ENCODE measurements at regions not wholly inside any gene's neighbourhood (a gene's known extent, or its start where the extent isn't known, plus 50 kb on each side); places are given as distances from the start of the nearest gene placed in this dataset.

- Histone ChIP-seq H4K91ac (replicated peaks; ENCODE audit: insufficient read length, low read length) (no peak overlapping the region), H2BK120ac (replicated peaks; ENCODE audit: low read depth, low read length) (no peak overlapping the region), H4K20me1 (replicated peaks in 1 of 2; ENCODE audit: control insufficient read depth in 1 of 2, insufficient read depth in 2 of 2, low read length in 2 of 2) (no peaks in the 10 kb centered on the region), H3K4me3 (ENCODE audit: extremely low read depth in 1 of 4, insufficient read depth in 2 of 4, low read depth in 3 of 4, low read length in 4 of 4) (no peak overlapping the region), H2BK20ac (ENCODE audit: low read length) (no peak overlapping the region), H3K23ac (ENCODE audit: insufficient read length) (no peak overlapping the region), H3K23me2 (ENCODE audit: low read depth, low read length) (no peaks in the 10 kb centered on the region), H3K27me3 (replicated peaks in 1 of 4; ENCODE audit: control insufficient read depth in 3 of 4, extremely low read depth in 1 of 4, insufficient read depth in 3 of 4, low read length in 3 of 4) (no peaks in the 10 kb centered on the region), H3K14ac (ENCODE audit: insufficient read length) (no peak overlapping the region), H3K9ac (replicated peaks in 1 of 4; ENCODE audit: extremely low read depth in 1 of 4, low read depth in 3 of 4, low read length in 3 of 4) (no peak overlapping the region), H2BK15ac (ENCODE audit: low read length) (no peak overlapping the region), H3K9me3 (ENCODE audit: insufficient read depth in 2 of 2, low read depth in 1 of 2, low read length in 1 of 2) (no peaks in the 10 kb centered on the region), H3K56ac (replicated peaks; ENCODE audit: insufficient read length, low read depth, low read length) (no peak overlapping the region), H4K5ac (ENCODE audit: insufficient read length, low read depth, low read length) (no peak overlapping the region), H4K8ac (ENCODE audit: extremely low read depth, insufficient read depth, low read length) (no peak overlapping the region), H2BK5ac (ENCODE audit: low read depth, low read length) (no peak overlapping the region), H2BK12ac (ENCODE audit: low read depth, low read length) (no peak overlapping the region), H2AK5ac (ENCODE audit: low read depth, low read length) (no peak overlapping the region), H3K4me1 (replicated peaks in 1 of 4; ENCODE audit: control insufficient read depth in 3 of 4, insufficient read depth in 4 of 4, low read length in 3 of 4) (no peaks in the 10 kb centered on the region), H3K27ac (ENCODE audit: low read depth, low read length) (no peak overlapping the region), H3K79me2 (ENCODE audit: control insufficient read depth in 1 of 2, insufficient read depth in 2 of 2, low read length in 2 of 2) (no peaks in the 10 kb centered on the region), H3K4me2 (ENCODE audit: insufficient read depth in 1 of 2, low read depth in 2 of 2, low read length in 2 of 2) (no peak overlapping the region), H3K18ac (ENCODE audit: extremely low read depth, low read length) (no peak overlapping the region), H3K36me3 (ENCODE audit: control insufficient read depth in 2 of 4, insufficient read depth in 4 of 4, low read length in 3 of 4) (no peaks in the 10 kb centered on the region), H3K79me1 (ENCODE audit: low read depth, low read length) (no peaks in the 10 kb centered on the region), H3K4ac (replicated peaks; ENCODE audit: insufficient read length, low read depth, low read length) (no peak overlapping the region), H2AFZ (ENCODE audit: low read length) (no peak overlapping the region)
- CTCF ChIA-PET (ENCODE audit: partially characterized antibody): no interaction called here
- no peak for FAIRE-seq
- DNase-seq (ENCODE audit: low read depth in 1 of 2, low spot score in 2 of 2): no peak
- TF ChIP-seq TAF1 (IDR thresholded peaks at IDR 0.05; ENCODE audit: low read depth, low read length) (no peak), MAFK (IDR thresholded peaks at IDR 0.05; ENCODE audit: low read depth, low read length) (peak; percentile 93)
- POLR2A ChIA-PET (ENCODE audit: partially characterized antibody): no interaction called here
These were observed 1830.9 kb upstream of the ADGRL3 start for GRCh38 chr4:59369229-59369628.
